ENCODE measurements at regions not wholly inside any gene's neighbourhood (a gene's known extent, or its start where the extent isn't known, plus 50 kb on each side); places are given as distances from the start of the nearest gene placed in this dataset.

GRCh38 chr1:30323841-30324240 is 399.5 kb downstream of the MATN1 start:
- Histone ChIP-seq H3K27ac (no peak overlapping the region), H3K4me1 (no peaks in the 10 kb centered on the region), H3K9me3 (no peaks in the 10 kb centered on the region), H3K4me3 (no peak overlapping the region), H3K4me2 (no peak overlapping the region)
- WGBS (ENCODE audit: missing lambda C conversion rate): 50% methylated on average over 4 of the region's 5 CpGs
- ChIA-PET CTCF (no interaction called here), POLR2A (no interaction called here)
- FAIRE-seq (no peak), DNase-seq (ENCODE audit: low read depth in 1 of 2, low spot score in 1 of 2) (no peak), ATAC-seq (no peak)
- TF ChIP-seq TFCP2L1 (CRISPR knock-in tag; IDR thresholded peaks at IDR 0.05): no peak
- no peak for TF ChIP-seq MYC (IDR thresholded peaks at IDR 0.05; ENCODE audit: borderline replicate concordance, low read length)
- no peak for TF ChIP-seq CTCF (IDR thresholded peaks at IDR 0.05)
- no peak for TF ChIP-seq HOXA7 (CRISPR knock-in tag; IDR thresholded peaks at IDR 0.05)
- no peak for TF ChIP-seq CHD2 (IDR thresholded peaks at IDR 0.05; ENCODE audit: low read length, partially characterized antibody)
- TF ChIP-seq MAFK (IDR thresholded peaks at IDR 0.05; ENCODE audit: partially characterized antibody): no peak
- no peak for TF ChIP-seq TP53 (CRISPR knock-in tag; IDR thresholded peaks at IDR 0.05)
- no peak for TF ChIP-seq PHF8 (IDR thresholded peaks at IDR 0.05; ENCODE audit: borderline replicate concordance, low read depth)
- TF ChIP-seq GATA3 (IDR thresholded peaks at IDR 0.05; ENCODE audit: borderline replicate concordance): no peak
- no peak for TF ChIP-seq HEYL (CRISPR knock-in tag; IDR thresholded peaks at IDR 0.05)
- TF ChIP-seq MAX (IDR thresholded peaks at IDR 0.05): no peak
- no peak for TF ChIP-seq NFE2L2 (conservative IDR thresholded peaks at IDR 0.05; ENCODE audit: low read length)
- TF ChIP-seq ZSCAN20 (CRISPR knock-in tag; IDR thresholded peaks at IDR 0.05): no peak
- TF ChIP-seq JUN (IDR thresholded peaks at IDR 0.05): no peak

- no peak overlapping the region for H3K4me2 ChIP-seq
- ATAC-seq: no peak
- 60% methylated on average over 3 of the region's 3 CpGs for WGBS (ENCODE audit: missing lambda C conversion rate)
- H3K4me3 ChIP-seq: no peak overlapping the region
- no peaks in the 10 kb centered on the region for H3K9me3 ChIP-seq
- FAIRE-seq: no peak
- POLR2A ChIA-PET: no interaction called here
- H3K27ac ChIP-seq: no peak overlapping the region
- H3K4me1 ChIP-seq: no peaks in the 10 kb centered on the region
- no peak for DNase-seq (ENCODE audit: low read depth in 1 of 2, low spot score in 1 of 2)
- CTCF ChIA-PET: no interaction called here
- no peak for TF ChIP-seq CBX2 (IDR thresholded peaks at IDR 0.05; ENCODE audit: borderline replicate concordance, low read depth)
- TF ChIP-seq JUNB (IDR thresholded peaks at IDR 0.05): no peak
- TF ChIP-seq E2F6 (IDR thresholded peaks at IDR 0.05; ENCODE audit: borderline replicate concordance, low read depth): no peak
- TF ChIP-seq ELK1 (IDR thresholded peaks at IDR 0.05; ENCODE audit: low read depth, low read length): no peak
- no peak for TF ChIP-seq SREBF2 (IDR thresholded peaks at IDR 0.05)
- no peak for TF ChIP-seq MAFK (IDR thresholded peaks at IDR 0.05; ENCODE audit: partially characterized antibody)
- TF ChIP-seq HEYL (CRISPR knock-in tag; IDR thresholded peaks at IDR 0.05): no peak
- no peak for TF ChIP-seq PBX3 (IDR thresholded peaks at IDR 0.05)
- no peak for TF ChIP-seq CTCF (IDR thresholded peaks at IDR 0.05)
- no peak for TF ChIP-seq TFCP2L1 (CRISPR knock-in tag; IDR thresholded peaks at IDR 0.05)
- no peak for TF ChIP-seq HOXB13 (CRISPR knock-in tag; IDR thresholded peaks at IDR 0.05; ENCODE audit: low read depth)
- no peak for TF ChIP-seq HOXA7 (CRISPR knock-in tag; IDR thresholded peaks at IDR 0.05)
- no peak for TF ChIP-seq NPAS2 (CRISPR knock-in tag; IDR thresholded peaks at IDR 0.05; ENCODE audit: borderline replicate concordance)
- no peak for TF ChIP-seq HOXB5 (CRISPR knock-in tag; IDR thresholded peaks at IDR 0.05)
- no peak for TF ChIP-seq ZSCAN20 (CRISPR knock-in tag; IDR thresholded peaks at IDR 0.05)
- TF ChIP-seq ATOH8 (CRISPR knock-in tag; IDR thresholded peaks at IDR 0.05; ENCODE audit: low read depth): no peak
- no peak for TF ChIP-seq REST (IDR thresholded peaks at IDR 0.05)
Measured at GRCh38 chr1:30323352-30323751, 400.0 kb downstream of the MATN1 start.
